IMR-90 (cell line): ENCODE measurements at regions not wholly inside any gene's neighbourhood (a gene's known extent, or its start where the extent isn't known, plus 50 kb on each side); places are given as distances from the start of the nearest gene placed in this dataset.

ENCODE experiments used
- MXI1 ChIP-seq: IDR thresholded peaks from 2 replicates; pipeline ENCODE4 v1.6.1; 2012; ENCODE audit warnings: low read depth, mild to moderate bottlenecking, low read length, moderate library complexity, borderline replicate concordance
- NFE2L2 ChIP-seq: fragments of 150-350 bp; IDR thresholded peaks from 2 replicates; pipeline ENCODE4 v1.6.1; 2016; ENCODE audit warnings: low read depth, mild to moderate bottlenecking, low read length
- POLR2A ChIP-seq: IDR thresholded peaks from 2 replicates; pipeline ENCODE4 v1.6.1; 2012; ENCODE audit warnings: mild to moderate bottlenecking, low read depth, low read length
- RAD21 ChIP-seq: IDR thresholded peaks from 2 replicates; pipeline ENCODE4 v1.6.1; 2012; ENCODE audit warnings: low read length, improper control_type of control experiment
- SMC3 ChIP-seq: fragments of 150-350 bp; IDR thresholded peaks from 2 replicates; pipeline ENCODE4 v1.6.1; 2016; ENCODE audit warnings: low read depth, mild to moderate bottlenecking, antibody characterized with exemption, low read length, moderate library complexity
- USF2 ChIP-seq: fragments of 150-350 bp; IDR thresholded peaks from 2 replicates; pipeline ENCODE4 v1.6.1; 2017; ENCODE audit warnings: mild to moderate bottlenecking, antibody characterized with exemption, low read length, low read depth
- TF ChIP-seq, protein P1 (sequence below): conservative IDR thresholded peaks from 2 replicates; pipeline ENCODE4 v1.5.1; 2012; ENCODE audit warnings: mild to moderate bottlenecking, low read depth, low read length, improper control_type of control experiment

DNA sequence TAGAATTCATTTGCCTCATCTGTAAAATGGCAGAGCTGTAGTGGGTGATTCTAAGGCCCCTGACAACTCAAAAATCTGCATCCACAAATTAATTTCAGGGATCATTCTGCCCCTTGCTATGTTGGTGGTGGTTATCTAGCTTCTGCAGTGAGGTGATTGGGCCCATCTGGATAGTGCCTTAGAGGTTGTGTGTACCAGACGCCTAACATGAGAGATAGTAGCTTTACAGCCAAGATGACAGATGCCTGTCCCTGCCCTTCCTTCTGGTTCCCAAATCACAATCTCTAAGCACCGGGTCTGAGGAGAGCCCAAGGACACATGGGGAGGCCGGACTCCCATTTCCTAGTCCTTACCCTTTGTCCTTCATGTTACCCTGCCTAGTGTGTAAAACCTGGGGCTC, 51.1 kb upstream of the TNP1 start:
- TF ChIP-seq NFE2L2 (no peak), SMC3 (no peak), POLR2A (no peak), RAD21 (no peak), USF2 (no peak), MXI1 (no peak)
- TF ChIP-seq, protein P1, sequence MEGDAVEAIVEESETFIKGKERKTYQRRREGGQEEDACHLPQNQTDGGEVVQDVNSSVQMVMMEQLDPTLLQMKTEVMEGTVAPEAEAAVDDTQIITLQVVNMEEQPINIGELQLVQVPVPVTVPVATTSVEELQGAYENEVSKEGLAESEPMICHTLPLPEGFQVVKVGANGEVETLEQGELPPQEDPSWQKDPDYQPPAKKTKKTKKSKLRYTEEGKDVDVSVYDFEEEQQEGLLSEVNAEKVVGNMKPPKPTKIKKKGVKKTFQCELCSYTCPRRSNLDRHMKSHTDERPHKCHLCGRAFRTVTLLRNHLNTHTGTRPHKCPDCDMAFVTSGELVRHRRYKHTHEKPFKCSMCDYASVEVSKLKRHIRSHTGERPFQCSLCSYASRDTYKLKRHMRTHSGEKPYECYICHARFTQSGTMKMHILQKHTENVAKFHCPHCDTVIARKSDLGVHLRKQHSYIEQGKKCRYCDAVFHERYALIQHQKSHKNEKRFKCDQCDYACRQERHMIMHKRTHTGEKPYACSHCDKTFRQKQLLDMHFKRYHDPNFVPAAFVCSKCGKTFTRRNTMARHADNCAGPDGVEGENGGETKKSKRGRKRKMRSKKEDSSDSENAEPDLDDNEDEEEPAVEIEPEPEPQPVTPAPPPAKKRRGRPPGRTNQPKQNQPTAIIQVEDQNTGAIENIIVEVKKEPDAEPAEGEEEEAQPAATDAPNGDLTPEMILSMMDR = no peak
